Gastroesophageal sphincter (tissue), 3 donors: ENCODE measurements at regions not wholly inside any gene's neighbourhood (a gene's known extent, or its start where the extent isn't known, plus 50 kb on each side); places are given as distances from the start of the nearest gene placed in this dataset.

Experiments used
- CTCF ChIP-seq, 4 experiments: fragments of 200-600 bp in 2 of 4; fragments of 450-650 bp in 2 of 4; sonication (generic) in 1 of 4; IDR thresholded peaks; one replicate each; pipeline ENCODE4 v1.5.1; 2017 to 2019; ENCODE audit warnings: antibody characterized with exemption in 4 of 4, mild to moderate bottlenecking in 2 of 4, moderate library complexity in 2 of 4
- POLR2AphosphoS5 ChIP-seq: sonication (generic); formaldehyde crosslinking; IDR thresholded peaks from one replicate; pipeline ENCODE4 v1.6.1; 2017; ENCODE audit warnings: antibody characterized with exemption

- TF ChIP-seq CTCF (IDR thresholded peaks at IDR 0.05) = no peak
- TF ChIP-seq POLR2AphosphoS5 = no peak
Observed at GRCh38 chr1:216937491-216937890, 214.3 kb upstream of the ESRRG start.
